ENCODE measurements at regions not wholly inside any gene's neighbourhood (a gene's known extent, or its start where the extent isn't known, plus 50 kb on each side); places are given as distances from the start of the nearest gene placed in this dataset.
A peak's percentile ranks its signal among the peaks of the same experiment; 100 is the strongest.

DNA sequence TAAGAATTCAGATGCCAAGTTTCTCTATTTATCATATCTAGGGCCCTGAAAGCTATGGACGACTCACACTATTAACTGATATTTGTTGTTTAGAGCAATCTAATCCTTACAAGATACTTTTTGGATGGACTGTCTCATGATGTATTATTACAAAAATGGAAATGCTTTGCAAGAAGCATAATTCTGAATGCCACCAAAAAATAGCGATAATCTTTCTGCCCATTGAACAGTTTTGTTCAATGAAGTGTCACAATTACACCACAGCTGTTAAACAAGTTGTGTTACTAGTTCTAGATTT is 460.4 kb upstream of the JARID2 start:
- DNase-seq (peak in 2 of 3 donors; percentile 93 to 96), ATAC-seq (ENCODE audit: insufficient read depth, low FRiP score) (no peak)
- WGBS, 2 donors: 78 to 89% methylated on average over 2 of the region's 2 CpGs
- Histone ChIP-seq H3K9me3 (ENCODE audit: control insufficient read depth in 4 of 4, insufficient read depth in 3 of 4, low read length in 3 of 4) (peaks cover 0 to 8% (median 0%) of the 10 kb centered on the region in 4 donors), H3K4me3 (no peak overlapping the region), H3K27ac (ENCODE audit: low read depth in 1 of 2, low read length in 1 of 2) (no peak overlapping the region), H3K9ac (ENCODE audit: insufficient read depth in 1 of 2, low read length in 2 of 2) (no peak overlapping the region), H3K27me3 (ENCODE audit: control insufficient read depth in 3 of 3, insufficient read depth in 3 of 3, low read length in 2 of 3) (no peaks in the 10 kb centered on the region), H3K36me3 (ENCODE audit: control insufficient read depth in 4 of 4, insufficient read depth in 4 of 4, low read length in 4 of 4) (no peaks in the 10 kb centered on the region), H3K4me1 (ENCODE audit: control insufficient read depth in 5 of 5, insufficient read depth in 5 of 5, low read length in 5 of 5) (peaks cover 0 to 57% (median 3%) of the 10 kb centered on the region in 5 donors)
- TF ChIP-seq, protein P1, sequence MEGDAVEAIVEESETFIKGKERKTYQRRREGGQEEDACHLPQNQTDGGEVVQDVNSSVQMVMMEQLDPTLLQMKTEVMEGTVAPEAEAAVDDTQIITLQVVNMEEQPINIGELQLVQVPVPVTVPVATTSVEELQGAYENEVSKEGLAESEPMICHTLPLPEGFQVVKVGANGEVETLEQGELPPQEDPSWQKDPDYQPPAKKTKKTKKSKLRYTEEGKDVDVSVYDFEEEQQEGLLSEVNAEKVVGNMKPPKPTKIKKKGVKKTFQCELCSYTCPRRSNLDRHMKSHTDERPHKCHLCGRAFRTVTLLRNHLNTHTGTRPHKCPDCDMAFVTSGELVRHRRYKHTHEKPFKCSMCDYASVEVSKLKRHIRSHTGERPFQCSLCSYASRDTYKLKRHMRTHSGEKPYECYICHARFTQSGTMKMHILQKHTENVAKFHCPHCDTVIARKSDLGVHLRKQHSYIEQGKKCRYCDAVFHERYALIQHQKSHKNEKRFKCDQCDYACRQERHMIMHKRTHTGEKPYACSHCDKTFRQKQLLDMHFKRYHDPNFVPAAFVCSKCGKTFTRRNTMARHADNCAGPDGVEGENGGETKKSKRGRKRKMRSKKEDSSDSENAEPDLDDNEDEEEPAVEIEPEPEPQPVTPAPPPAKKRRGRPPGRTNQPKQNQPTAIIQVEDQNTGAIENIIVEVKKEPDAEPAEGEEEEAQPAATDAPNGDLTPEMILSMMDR (IDR thresholded peaks at IDR 0.05; ENCODE audit: control extremely low read depth, extremely low read depth): no peak

DNA sequence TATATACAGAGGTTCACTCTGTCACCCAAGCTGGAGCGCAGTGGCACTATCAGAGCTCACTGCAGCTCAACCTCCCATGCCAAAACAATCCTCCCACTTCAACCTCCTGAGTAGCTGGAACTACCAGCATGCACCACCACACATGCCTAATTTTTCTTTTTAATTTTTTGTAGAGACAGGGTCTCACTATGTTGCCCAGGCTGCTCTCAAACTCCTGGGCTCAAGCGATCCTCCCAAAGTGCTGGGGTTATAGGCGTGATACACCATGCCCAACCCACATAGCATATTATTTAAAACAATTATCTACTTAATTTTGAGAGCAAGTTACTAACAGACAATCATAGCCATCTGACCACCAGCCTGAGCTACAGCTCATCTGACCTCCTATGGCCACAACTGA is 459.9 kb upstream of the JARID2 start:
- peaks cover 0 to 6% (median 0%) of the 10 kb centered on the region in 4 donors for H3K9me3 ChIP-seq (ENCODE audit: control insufficient read depth in 4 of 4, insufficient read depth in 3 of 4, low read length in 3 of 4)
- no peaks in the 10 kb centered on the region for H3K36me3 ChIP-seq (ENCODE audit: control insufficient read depth in 4 of 4, insufficient read depth in 4 of 4, low read length in 4 of 4)
- no peak for DNase-seq
- peaks cover 0 to 63% (median 3%) of the 10 kb centered on the region in 5 donors for H3K4me1 ChIP-seq (ENCODE audit: control insufficient read depth in 5 of 5, insufficient read depth in 5 of 5, low read length in 5 of 5)
- TF ChIP-seq, protein P1 (IDR thresholded peaks at IDR 0.05; ENCODE audit: control extremely low read depth, extremely low read depth): no peak
- 97 to 99% methylated on average over 3 of the region's 3 CpGs for WGBS, 2 donors
- no peak for ATAC-seq (ENCODE audit: insufficient read depth, low FRiP score)
- H3K27ac ChIP-seq (ENCODE audit: low read depth in 1 of 2, low read length in 1 of 2): no peak overlapping the region
- no peak overlapping the region for H3K9ac ChIP-seq (ENCODE audit: insufficient read depth in 1 of 2, low read length in 2 of 2)
- no peak overlapping the region for H3K4me3 ChIP-seq
- H3K27me3 ChIP-seq (ENCODE audit: control insufficient read depth in 3 of 3, insufficient read depth in 3 of 3, low read length in 2 of 3): no peaks in the 10 kb centered on the region

DNA sequence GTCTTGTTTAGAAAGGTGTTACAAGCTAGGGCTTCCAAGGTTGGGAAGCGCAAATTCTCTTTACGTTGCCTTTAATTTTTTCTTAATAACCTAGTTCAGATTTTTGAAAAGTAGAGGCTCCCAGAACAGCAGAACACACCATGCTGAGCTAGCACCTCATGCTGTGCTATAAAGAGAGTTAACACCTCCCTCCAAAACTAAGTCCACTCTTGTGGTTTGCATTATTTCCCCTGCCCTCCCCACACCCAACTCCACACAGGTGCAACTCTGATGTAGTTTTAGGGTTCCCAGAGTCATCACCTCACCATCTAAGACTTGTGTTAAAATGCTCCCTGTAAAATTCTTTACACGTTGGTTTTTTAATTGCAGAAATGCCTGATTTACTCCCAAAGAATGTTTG is 459.4 kb upstream of the JARID2 start:
- Histone ChIP-seq H3K27me3 (ENCODE audit: control insufficient read depth in 3 of 3, insufficient read depth in 3 of 3, low read length in 2 of 3) (no peaks in the 10 kb centered on the region), H3K4me3 (no peak overlapping the region), H3K27ac (ENCODE audit: low read depth in 1 of 2, low read length in 1 of 2) (no peak overlapping the region), H3K9ac (ENCODE audit: insufficient read depth in 1 of 2, low read length in 2 of 2) (no peak overlapping the region), H3K36me3 (ENCODE audit: control insufficient read depth in 4 of 4, insufficient read depth in 4 of 4, low read length in 4 of 4) (no peaks in the 10 kb centered on the region), H3K4me1 (ENCODE audit: control insufficient read depth in 5 of 5, insufficient read depth in 5 of 5, low read length in 5 of 5) (peaks cover 0 to 67% (median 3%) of the 10 kb centered on the region in 5 donors), H3K9me3 (ENCODE audit: control insufficient read depth in 4 of 4, insufficient read depth in 3 of 4, low read length in 3 of 4) (peaks cover 0 to 5% (median 0%) of the 10 kb centered on the region in 4 donors)
- TF ChIP-seq, protein P1 (IDR thresholded peaks at IDR 0.05; ENCODE audit: control extremely low read depth, extremely low read depth): no peak
- ATAC-seq (ENCODE audit: insufficient read depth, low FRiP score) (no peak), DNase-seq (no peak)
- WGBS, 2 donors: 94% methylated on average over 3 of the region's 3 CpGs

DNA sequence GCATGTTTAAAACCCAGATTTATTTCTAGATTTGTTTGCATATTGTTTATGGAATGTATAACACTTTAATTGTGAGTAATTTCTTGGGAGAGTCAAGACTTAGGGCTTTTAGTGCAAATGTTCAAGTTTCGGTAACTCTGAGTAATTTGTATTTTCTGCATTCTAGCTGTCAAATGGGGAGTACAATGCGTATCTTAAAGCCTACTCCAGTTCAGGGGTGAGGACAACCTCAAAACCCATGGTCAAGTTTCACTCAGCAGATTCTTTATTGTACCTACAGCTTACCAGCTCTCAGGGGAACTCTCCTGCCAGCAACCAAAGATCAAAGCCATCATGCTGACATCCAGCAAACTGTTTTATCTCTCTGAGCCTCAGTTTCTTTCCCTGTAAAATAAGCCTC is 458.6 kb upstream of the JARID2 start:
- whole genome bisulfite sequencing, 2 donors: 93 to 96% methylated on average over 2 of the region's 2 CpGs
- Histone ChIP-seq H3K9ac (ENCODE audit: insufficient read depth in 1 of 2, low read length in 2 of 2) (no peak overlapping the region), H3K4me3 (no peak overlapping the region), H3K36me3 (ENCODE audit: control insufficient read depth in 4 of 4, insufficient read depth in 4 of 4, low read length in 4 of 4) (no peaks in the 10 kb centered on the region), H3K4me1 (ENCODE audit: control insufficient read depth in 5 of 5, insufficient read depth in 5 of 5, low read length in 5 of 5) (peaks cover 0 to 71% (median 3%) of the 10 kb centered on the region in 5 donors), H3K27ac (ENCODE audit: low read depth in 1 of 2, low read length in 1 of 2) (no peak overlapping the region), H3K9me3 (ENCODE audit: control insufficient read depth in 4 of 4, insufficient read depth in 3 of 4, low read length in 3 of 4) (peaks cover 0 to 5% (median 0%) of the 10 kb centered on the region in 4 donors), H3K27me3 (ENCODE audit: control insufficient read depth in 3 of 3, insufficient read depth in 3 of 3, low read length in 2 of 3) (no peaks in the 10 kb centered on the region)
- no peak for DNase-seq
- TF ChIP-seq, protein P1 (IDR thresholded peaks at IDR 0.05; ENCODE audit: control extremely low read depth, extremely low read depth): no peak
- no peak for ATAC-seq (ENCODE audit: insufficient read depth, low FRiP score)
